GM12878 (cell line): ENCODE measurements at regions not wholly inside any gene's neighbourhood (a gene's known extent, or its start where the extent isn't known, plus 50 kb on each side); places are given as distances from the start of the nearest gene placed in this dataset.

Source experiments
- ATAC-seq: fragments of 200-7000 bp; cut with Tn5 transposase; 3 replicates; pipeline ENCODE4 v1.9.1; 2020; ENCODE audit warnings: mild to moderate bottlenecking, moderate library complexity
- BruUV-seq: library from RNA; stranded (reverse); fragments of 400-500 nt; replicated peaks from 2 replicates; lab custom pipeline; 2021; lab: Mats Ljungman, UMichigan
- CTCF ChIA-PET: fragments of 300-600 bp; sonication (Branson Sonifier 250); formaldehyde crosslinking; extraction: SDS; loops from one replicate; lab custom pipeline; 2021; ENCODE audit warnings: inconsistent platforms; lab: Yijun Ruan, JAX
- POLR2A ChIA-PET: fragments of 350-600 bp; formaldehyde crosslinking; extraction: SDS; loops from one replicate; lab custom pipeline; 2021; ENCODE audit warnings: inconsistent platforms; lab: Charles Lee
- RAD21 ChIA-PET: fragments of 300-600 bp; sonication (Branson Sonifier 250); formaldehyde crosslinking; loops from one replicate; lab custom pipeline; 2023; ENCODE audit warnings: antibody characterized with exemption; ENCODE audit not compliant: unreplicated experiment; lab: Charles Lee
- SMC1A ChIA-PET: fragments of 300-600 bp; sonication (Branson Sonifier 250); formaldehyde crosslinking; loops from one replicate; lab custom pipeline; 2023; ENCODE audit not compliant: unreplicated experiment, uncharacterized antibody; lab: Charles Lee
- DNase-seq: peaks from one replicate; pipeline ENCODE4 v3.0.0-alpha.2; 2011; ENCODE audit warnings: low read depth, low spot score
- FAIRE-seq: peaks from 3 replicates; lab custom pipeline; 2011; peaks lifted over from hg19 to GRCh38; lab: Jason Lieb, UNC
- H2AFZ ChIP-seq: 2 replicates; pipeline ENCODE4 v1.6.0; 2011; ENCODE audit warnings: low read depth, low read length, control low read depth; ENCODE audit not compliant: control insufficient read depth
- H3K27ac ChIP-seq: 2 replicates; pipeline ENCODE4 v1.5.1; 2011; ENCODE audit warnings: control low read depth; ENCODE audit not compliant: control insufficient read depth, insufficient read depth
- H3K27me3 ChIP-seq, 2 experiments: replicated peaks in 1 of 2; 2 replicates each; pipeline versions ENCODE4 v1.6.0 to v1.6.1; 2011; ENCODE audit warnings: low read length in 1 of 2; ENCODE audit not compliant: control insufficient read depth in 2 of 2, insufficient read depth in 2 of 2
- H3K36me3 ChIP-seq, 2 experiments: 2 replicates each; pipeline ENCODE4 v1.5.1; 2011; ENCODE audit warnings: low read length in 1 of 2; ENCODE audit not compliant: control insufficient read depth in 2 of 2, insufficient read depth in 2 of 2
- H3K4me1 ChIP-seq: 2 replicates; pipeline ENCODE4 v1.6.1; 2011; ENCODE audit warnings: mild to moderate bottlenecking, low read length, moderate library complexity, mixed read lengths; ENCODE audit not compliant: control insufficient read depth, insufficient read depth
- H3K4me2 ChIP-seq: 2 replicates; pipeline ENCODE4 v1.6.0; 2011; ENCODE audit warnings: control low read depth; ENCODE audit not compliant: control insufficient read depth, insufficient read depth
- H3K4me3 ChIP-seq: fragments of 200-600 bp; sonication (generic); 2 replicates; pipeline ENCODE4 v1.5.1; 2016
- H3K79me2 ChIP-seq: 2 replicates; pipeline ENCODE4 v1.6.0; 2011; ENCODE audit warnings: low read length; ENCODE audit not compliant: control insufficient read depth, insufficient read depth
- H3K9ac ChIP-seq: 2 replicates; pipeline ENCODE4 v1.8.0; 2011; ENCODE audit warnings: low read length, control low read depth, mixed read lengths; ENCODE audit not compliant: control insufficient read depth, insufficient read depth
- H3K9me3 ChIP-seq: replicated peaks from 3 replicates; pipeline ENCODE4 v1.5.1; 2011; ENCODE audit warnings: mild to moderate bottlenecking, low read length; ENCODE audit not compliant: control insufficient read depth, insufficient read depth
- H4K20me1 ChIP-seq: 2 replicates; pipeline ENCODE4 v1.6.0; 2011; ENCODE audit not compliant: control insufficient read depth, insufficient read depth
- ASH2L ChIP-seq: fragments of 300-600, 200-600 bp; sonication (generic); IDR thresholded peaks from 2 replicates; pipeline ENCODE4 v1.6.1; 2017; ENCODE audit warnings: low read depth, mild to moderate bottlenecking, borderline replicate concordance
- CBFB ChIP-seq: IDR thresholded peaks from 2 replicates; pipeline ENCODE4 v1.6.1; 2016; ENCODE audit warnings: antibody characterized with exemption, low read depth
- CBX5 ChIP-seq: sonication (generic); IDR thresholded peaks from 2 replicates; pipeline ENCODE4 v1.6.1; 2016; ENCODE audit warnings: low read depth, moderate library complexity, mild to moderate bottlenecking, inconsistent platforms
- CREM ChIP-seq: IDR thresholded peaks from 2 replicates; pipeline ENCODE4 v1.6.1; 2014; ENCODE audit warnings: antibody characterized with exemption, low read depth
- EED ChIP-seq: sonication (generic); IDR thresholded peaks from 2 replicates; pipeline ENCODE4 v1.6.1; 2016; ENCODE audit warnings: antibody characterized with exemption, low read depth
- EP300 ChIP-seq, 2 experiments: fragments of 150-350 bp in 1 of 2; IDR thresholded peaks; 2 replicates each; pipeline ENCODE4 v1.6.1; 2011 to 2012; ENCODE audit warnings: low read depth in 2 of 2, low read length in 2 of 2, borderline replicate concordance in 1 of 2, improper control_type of control experiment in 1 of 2, inconsistent platforms in 1 of 2; ENCODE audit not compliant: control insufficient read depth in 1 of 2
- ETV6 ChIP-seq, 2 experiments: fragments of 450-650 bp in 1 of 2; IDR thresholded peaks in 1 of 2; conservative IDR thresholded peaks in 1 of 2; 2 replicates each; pipeline ENCODE4 v1.6.1; 2014; ENCODE audit warnings: antibody characterized with exemption in 1 of 2, borderline replicate concordance in 1 of 2, low read depth in 1 of 2, mild to moderate bottlenecking in 1 of 2, moderate library complexity in 1 of 2
- HDAC6 ChIP-seq: fragments of 200-600 bp; sonication (generic); IDR thresholded peaks from one replicate; pipeline ENCODE4 v1.8.0; 2017; ENCODE audit warnings: antibody characterized with exemption; ENCODE audit not compliant: unreplicated experiment
- IKZF1 ChIP-seq: fragments of 450-650 bp; conservative IDR thresholded peaks from 2 replicates; pipeline ENCODE4 v1.6.1; 2017; ENCODE audit warnings: antibody characterized with exemption, mild to moderate bottlenecking
- IKZF2 ChIP-seq, 2 experiments: fragments of 450-650 bp; IDR thresholded peaks; 2 replicates each; pipeline ENCODE4 v1.6.1; 2017; ENCODE audit warnings: mild to moderate bottlenecking in 2 of 2, moderate library complexity in 2 of 2
- MEF2A ChIP-seq: IDR thresholded peaks from 2 replicates; pipeline ENCODE4 v1.6.1; 2011; ENCODE audit warnings: low read depth, mild to moderate bottlenecking, low read length, moderate library complexity; ENCODE audit not compliant: insufficient read depth
- MTA2 ChIP-seq: fragments of 450-650 bp; IDR thresholded peaks from 2 replicates; pipeline ENCODE4 v1.6.1; 2016; ENCODE audit warnings: low read depth, mild to moderate bottlenecking, moderate library complexity
- NFIC ChIP-seq: IDR thresholded peaks from 2 replicates; pipeline ENCODE4 v1.6.1; 2012; ENCODE audit warnings: low read depth, mild to moderate bottlenecking, inconsistent platforms, low read length, moderate library complexity
- PAX5 ChIP-seq: IDR thresholded peaks from 2 replicates; pipeline ENCODE4 v1.6.1; 2011; ENCODE audit warnings: low read depth, low read length, borderline replicate concordance
- POLR2A ChIP-seq: IDR thresholded peaks from 2 replicates; pipeline ENCODE4 v1.6.1; 2011; ENCODE audit warnings: low read depth, mild to moderate bottlenecking, low read length
- RUNX3 ChIP-seq: IDR thresholded peaks from 2 replicates; pipeline ENCODE4 v1.6.1; 2012; ENCODE audit warnings: low read length, inconsistent platforms
- SPI1 ChIP-seq: IDR thresholded peaks from 2 replicates; pipeline ENCODE4 v1.6.1; 2011; ENCODE audit warnings: low read depth, mild to moderate bottlenecking, low read length, moderate library complexity, borderline replicate concordance; ENCODE audit not compliant: insufficient read depth
- TCF12 ChIP-seq: IDR thresholded peaks from 2 replicates; pipeline ENCODE4 v1.6.1; 2011; ENCODE audit warnings: low read depth, mild to moderate bottlenecking, low read length
- TCF3 ChIP-seq: IDR thresholded peaks from 2 replicates; pipeline ENCODE4 v1.6.1; 2012; ENCODE audit warnings: low read depth, mild to moderate bottlenecking, low read length, borderline replicate concordance; ENCODE audit not compliant: insufficient read depth
- YY1 ChIP-seq: IDR thresholded peaks from 2 replicates; pipeline ENCODE4 v1.6.1; 2011; ENCODE audit warnings: low read depth, mild to moderate bottlenecking, low read length
- ZNF217 ChIP-seq: fragments of 450-650 bp; IDR thresholded peaks from 2 replicates; pipeline ENCODE4 v1.6.1; 2017; ENCODE audit warnings: antibody characterized with exemption, mild to moderate bottlenecking
- ZNF274 ChIP-seq: IDR thresholded peaks from one replicate; pipeline ENCODE4 v1.8.0; 2011; ENCODE audit not compliant: insufficient read length, insufficient read depth
- WGBS: methylation state at CpG from one replicate; pipeline ENCODE4 v1.1.6; 2016; ENCODE audit warnings: low lambda C conversion rate; ENCODE audit not compliant: insufficient replicate concordance, insufficient coverage; ENCODE audit errors: missing lambda C conversion rate; 5-methylcytosine and 5-hydroxymethylcytosine counted together
- in situ Hi-C: fragments of 300-500 bp; cut with MboI; formaldehyde crosslinking; loops from 9 replicates; pipeline ENCODE4 v1.14.3; 2018; ENCODE audit warnings: mixed read lengths
- intact Hi-C: fragments of 100-400 bp; cut with micrococcal nuclease; formaldehyde crosslinking; loops from one replicate; pipeline ENCODE4 v1.14.2; 2022; ENCODE audit not compliant: unreplicated experiment
- TF ChIP-seq, protein P1 (sequence below): IDR thresholded peaks from 2 replicates; pipeline ENCODE4 v1.6.1; 2012; ENCODE audit warnings: low read length, inconsistent platforms
- TF ChIP-seq, protein P2 (sequence below): IDR thresholded peaks from 2 replicates; pipeline ENCODE4 v1.6.1; 2011; ENCODE audit warnings: low read depth, mild to moderate bottlenecking, low read length, moderate library complexity, borderline replicate concordance; ENCODE audit errors: extremely low read depth

DNA sequence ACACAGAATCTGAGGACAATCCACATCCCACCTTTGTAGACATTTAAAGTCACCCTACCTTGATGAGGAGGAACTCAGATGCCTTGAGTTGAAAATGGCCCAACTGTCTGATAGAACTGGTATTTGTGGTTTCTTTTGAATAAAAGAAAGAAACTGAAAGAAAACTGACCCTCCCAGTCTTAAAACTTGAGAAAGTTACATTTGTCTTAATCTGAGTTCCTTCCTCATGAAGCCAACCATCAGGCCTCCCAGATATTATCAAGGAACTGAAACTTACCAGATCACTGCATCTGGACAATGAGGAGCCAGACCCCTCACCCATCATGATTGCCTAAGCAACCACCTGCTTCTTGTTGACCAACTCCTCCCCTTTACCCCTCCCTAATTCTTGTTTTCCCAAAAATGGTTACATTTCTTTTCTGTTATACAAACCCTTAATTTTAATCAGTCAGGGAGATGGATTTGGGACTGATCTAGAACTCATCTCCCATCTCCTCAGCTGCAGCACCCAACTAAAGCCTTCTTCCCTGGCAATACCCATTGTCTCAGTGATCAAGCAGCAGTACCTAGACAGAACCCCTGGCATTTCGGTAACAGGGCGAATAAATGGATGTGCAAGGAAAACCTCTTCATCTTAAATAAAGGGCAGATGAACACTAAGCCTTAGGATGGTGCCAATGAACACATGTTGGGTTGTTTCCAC is 72.0 kb upstream of the RESF1 start:
- no peaks in the 10 kb centered on the region for H4K20me1 ChIP-seq
- ATAC-seq (peak; percentile 72), DNase-seq (no peak), FAIRE-seq (peak; percentile 83)
- peak overlapping the region; percentile 28 for H3K27ac ChIP-seq
- 78% methylated on average over 2 of the region's 2 CpGs for WGBS
- ChIA-PET RAD21 (no interaction called here), CTCF (no interaction called here), SMC1A (interaction anchor here (1.0 to 2.8 kb wide), 2 partner anchors 9 to 10 kb away, joined by 5 to 9 read pairs; no protein-coding TSS in a partner anchor), POLR2A (no interaction called here)
- no peak overlapping the region for H3K9ac ChIP-seq
- H3K79me2 ChIP-seq, result no peaks in the 10 kb centered on the region
- no peaks in the 10 kb centered on the region for H3K27me3 ChIP-seq
- H3K4me1 ChIP-seq, result peaks cover 22% of the 10 kb centered on the region
- peak overlapping the region; percentile 59; the same call in 1 of the 2 replicates for H3K4me2 ChIP-seq
- intact Hi-C loops, result no loop called here
- H3K4me3 ChIP-seq, result 0 out of 2 replicates have a peak overlapping the region, but pooled peaks have one; percentile 21
- in situ Hi-C loops, result no loop called here
- no peak overlapping the region for H2AFZ ChIP-seq
- H3K9me3 ChIP-seq, result peaks cover 40% of the 10 kb centered on the region
- H3K36me3 ChIP-seq, result no peaks in the 10 kb centered on the region
- no TSS peak for BruUV-seq
- no peak for TF ChIP-seq HDAC6
- TF ChIP-seq ZNF217, result no peak; the same call in 1 of the 2 replicates
- TF ChIP-seq MTA2, result peak; percentile 43; the same call in 1 of the 2 replicates
- no peak for TF ChIP-seq YY1
- peak; percentile 32; the same call in 1 of the 2 replicates for TF ChIP-seq NFIC
- peak in 1 of 2 experiments; percentile 62; a peak in 1 of 4 replicates for TF ChIP-seq ETV6 (conservative IDR thresholded peaks at IDR 0.05 in 1 of 2, IDR thresholded peaks at IDR 0.05 in 1 of 2; ENCODE audit: borderline replicate concordance in 1 of 2, low read depth in 1 of 2)
- TF ChIP-seq TCF3, result peak; percentile 33; the same call in 1 of the 2 replicates
- TF ChIP-seq PAX5, result peak; percentile 55; the same call in 1 of the 2 replicates
- TF ChIP-seq, protein P1, sequence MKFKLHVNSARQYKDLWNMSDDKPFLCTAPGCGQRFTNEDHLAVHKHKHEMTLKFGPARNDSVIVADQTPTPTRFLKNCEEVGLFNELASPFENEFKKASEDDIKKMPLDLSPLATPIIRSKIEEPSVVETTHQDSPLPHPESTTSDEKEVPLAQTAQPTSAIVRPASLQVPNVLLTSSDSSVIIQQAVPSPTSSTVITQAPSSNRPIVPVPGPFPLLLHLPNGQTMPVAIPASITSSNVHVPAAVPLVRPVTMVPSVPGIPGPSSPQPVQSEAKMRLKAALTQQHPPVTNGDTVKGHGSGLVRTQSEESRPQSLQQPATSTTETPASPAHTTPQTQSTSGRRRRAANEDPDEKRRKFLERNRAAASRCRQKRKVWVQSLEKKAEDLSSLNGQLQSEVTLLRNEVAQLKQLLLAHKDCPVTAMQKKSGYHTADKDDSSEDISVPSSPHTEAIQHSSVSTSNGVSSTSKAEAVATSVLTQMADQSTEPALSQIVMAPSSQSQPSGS, result peak; percentile 44; the same call in 1 of the 2 replicates
- TF ChIP-seq EED, result peak; percentile 62
- peak in 1 of 2 experiments; percentile 30; a peak in 1 of 4 replicates for TF ChIP-seq EP300 (IDR thresholded peaks at IDR 0.05; ENCODE audit: borderline replicate concordance in 1 of 2, control insufficient read depth in 1 of 2, low read depth in 2 of 2, low read length in 2 of 2)
- TF ChIP-seq POLR2A, result no peak
- no peak for TF ChIP-seq MEF2A
- TF ChIP-seq CBX5, result peak; percentile 92
- TF ChIP-seq CREM, result peak; percentile 45; the same call in 1 of the 2 replicates
- TF ChIP-seq ZNF274, result no peak
- peak; percentile 35; the same call in 1 of the 2 replicates for TF ChIP-seq IKZF1
- TF ChIP-seq, protein P2, sequence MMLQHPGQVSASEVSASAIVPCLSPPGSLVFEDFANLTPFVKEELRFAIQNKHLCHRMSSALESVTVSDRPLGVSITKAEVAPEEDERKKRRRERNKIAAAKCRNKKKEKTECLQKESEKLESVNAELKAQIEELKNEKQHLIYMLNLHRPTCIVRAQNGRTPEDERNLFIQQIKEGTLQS, result no peak
- TF ChIP-seq IKZF2 (IDR thresholded peaks at IDR 0.05), result peak; percentile 63 to 74; a peak in 3 of 4 replicates
- peak; percentile 72; the same call in 1 of the 2 replicates for TF ChIP-seq TCF12
- TF ChIP-seq SPI1, result peak; percentile 85
- TF ChIP-seq CBFB, result no peak
- TF ChIP-seq ASH2L, result no peak
- peak; percentile 81 for TF ChIP-seq RUNX3
